ENCODE measurements at regions not wholly inside any gene's neighbourhood (a gene's known extent, or its start where the extent isn't known, plus 50 kb on each side); places are given as distances from the start of the nearest gene placed in this dataset.
A peak's percentile ranks its signal among the peaks of the same experiment; 100 is the strongest.
"Not testable (repeated sequence)": the region's sequence is repeated elsewhere in the genome, so short reads cannot be mapped to it uniquely, and the experiment has no call there.

GRCh38 chr13:91242652-91243051 is 104.8 kb upstream of the MIR17HG start:
- no peaks in the 10 kb centered on the region for H3K27me3 ChIP-seq (replicated peaks in 2 of 5; ENCODE audit: control insufficient read depth in 4 of 5, insufficient read depth in 5 of 5, low read length in 4 of 5)

DNA sequence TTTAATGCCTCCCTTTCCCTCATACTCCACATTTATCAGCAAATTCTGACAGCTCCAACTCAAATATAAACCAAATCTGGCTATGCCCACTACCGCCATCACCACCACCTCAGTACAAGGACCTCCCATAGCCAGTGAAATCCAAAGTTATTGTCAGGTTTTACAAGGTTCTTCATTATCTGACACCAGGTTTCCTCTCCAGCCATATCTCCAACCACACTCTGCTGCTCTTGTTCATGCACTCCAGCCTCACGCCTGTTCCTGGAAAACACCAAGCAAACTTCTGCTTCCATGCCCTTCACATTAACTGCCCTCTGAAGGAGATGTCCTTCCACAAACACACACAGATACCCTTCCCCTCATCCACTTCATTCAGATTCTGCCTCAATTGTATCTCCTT is 102.2 kb upstream of the MIR17HG start:
- POLR2A ChIA-PET: no interaction called here
- peaks cover 16 to 72% (median 36%) of the 10 kb centered on the region in 4 experiments for H3K4me1 ChIP-seq (ENCODE audit: control extremely low read depth in 1 of 4, control insufficient read depth in 4 of 4, insufficient read depth in 4 of 4, low read length in 3 of 4)
- no peaks in the 10 kb centered on the region for H3K36me3 ChIP-seq (ENCODE audit: control insufficient read depth in 4 of 4, insufficient read depth in 4 of 4, low read length in 3 of 4)
- H3K4me3 ChIP-seq (ENCODE audit: control insufficient read depth in 1 of 7, extremely low read depth in 1 of 7, insufficient read depth in 4 of 7, low read depth in 2 of 7, low read length in 6 of 7): peak overlapping the region in 1 of 7 experiments; percentile 30
- 13% methylated on average over 2 of the region's 2 CpGs for WGBS (ENCODE audit: insufficient coverage)
- H3K9me3 ChIP-seq (ENCODE audit: control extremely low read depth in 1 of 5, control insufficient read depth in 4 of 5, insufficient read depth in 2 of 5, low read depth in 1 of 5, low read length in 4 of 5): peaks cover 0 to 1% (median 0%) of the 10 kb centered on the region in 5 experiments
- peak overlapping the region in 1 of 2 experiments; percentile 4 for H3K27ac ChIP-seq (ENCODE audit: insufficient read depth in 1 of 2, low read depth in 1 of 2, low read length in 2 of 2, poor library complexity in 1 of 2, severe bottlenecking in 2 of 2)
- H3K27me3 ChIP-seq (replicated peaks in 2 of 5; ENCODE audit: control insufficient read depth in 4 of 5, insufficient read depth in 5 of 5, low read length in 4 of 5): no peaks in the 10 kb centered on the region
- CTCF ChIA-PET: interaction anchor here (0.6 to 6.6 kb wide), 19 partner anchors 10 to 176 kb away, joined by 3 to 56 read pairs (median 5); no protein-coding TSS in a partner anchor
- peak; percentile 87 to 97 (median 95) for DNase-seq

More at GRCh38 chr13:91242652-91243051, 104.8 kb upstream of the MIR17HG start:
- POLR2A ChIA-PET: interaction anchor here (0.5 kb wide), 1 partner anchor 27 kb away, joined by 4 read pairs; no protein-coding TSS in a partner anchor
- Histone ChIP-seq H3K4me1 (ENCODE audit: control extremely low read depth in 1 of 4, control insufficient read depth in 4 of 4, insufficient read depth in 4 of 4, low read length in 3 of 4) (peaks cover 11 to 53% (median 26%) of the 10 kb centered on the region in 4 experiments), H3K27ac (ENCODE audit: insufficient read depth in 1 of 2, low read depth in 1 of 2, low read length in 2 of 2, poor library complexity in 1 of 2, severe bottlenecking in 2 of 2) (no peak overlapping the region), H3K36me3 (ENCODE audit: control insufficient read depth in 4 of 4, insufficient read depth in 4 of 4, low read length in 3 of 4) (no peaks in the 10 kb centered on the region), H3K9me3 (ENCODE audit: control extremely low read depth in 1 of 5, control insufficient read depth in 4 of 5, insufficient read depth in 2 of 5, low read depth in 1 of 5, low read length in 4 of 5) (peaks cover 0 to 7% (median 0%) of the 10 kb centered on the region in 5 experiments), H3K4me3 (ENCODE audit: control insufficient read depth in 1 of 7, extremely low read depth in 1 of 7, insufficient read depth in 4 of 7, low read depth in 2 of 7, low read length in 6 of 7) (no peak overlapping the region)
- no peak for DNase-seq
- CTCF ChIA-PET: interaction anchor here (1.3 kb wide), 1 partner anchor 33 kb away, joined by 3 read pairs; no protein-coding TSS in a partner anchor

DNA sequence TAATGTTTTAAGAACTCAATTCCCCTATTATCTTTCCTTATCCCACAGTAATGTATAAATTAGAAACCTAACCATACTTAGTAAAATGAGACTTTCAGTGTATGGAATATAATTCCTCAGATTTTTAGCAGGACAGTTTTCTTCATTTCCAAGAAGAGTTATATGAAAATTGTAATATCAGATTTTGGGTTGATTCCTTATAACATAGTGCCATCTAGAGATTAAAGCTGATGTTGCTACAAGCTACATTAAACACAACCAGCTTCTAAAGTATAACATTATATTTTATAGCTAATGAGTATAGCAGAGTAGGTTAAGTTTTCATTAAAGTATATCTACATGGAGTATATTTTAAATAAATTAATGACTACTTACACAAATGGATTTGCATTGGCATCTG is 99.7 kb upstream of the MIR17HG start:
- Histone ChIP-seq H3K4me3 (ENCODE audit: control insufficient read depth in 1 of 7, extremely low read depth in 1 of 7, insufficient read depth in 4 of 7, low read depth in 2 of 7, low read length in 6 of 7) (no peak overlapping the region), H3K27me3 (replicated peaks in 2 of 5; ENCODE audit: control insufficient read depth in 4 of 5, insufficient read depth in 5 of 5, low read length in 4 of 5) (no peaks in the 10 kb centered on the region), H3K9me3 (ENCODE audit: control extremely low read depth in 1 of 5, control insufficient read depth in 4 of 5, insufficient read depth in 2 of 5, low read depth in 1 of 5, low read length in 4 of 5) (peaks cover 0 to 4% (median 0%) of the 10 kb centered on the region in 5 experiments), H3K36me3 (ENCODE audit: control insufficient read depth in 4 of 4, insufficient read depth in 4 of 4, low read length in 3 of 4) (no peaks in the 10 kb centered on the region), H3K4me1 (ENCODE audit: control extremely low read depth in 1 of 4, control insufficient read depth in 4 of 4, insufficient read depth in 4 of 4, low read length in 3 of 4) (peaks cover 16 to 68% (median 31%) of the 10 kb centered on the region in 4 experiments), H3K27ac (ENCODE audit: insufficient read depth in 1 of 2, low read depth in 1 of 2, low read length in 2 of 2, poor library complexity in 1 of 2, severe bottlenecking in 2 of 2) (no peak overlapping the region)
- CTCF ChIA-PET: interaction anchor here (0.6 to 6.6 kb wide), 18 partner anchors 10 to 380 kb away, joined by 3 to 56 read pairs (median 4); no protein-coding TSS in a partner anchor
- POLR2A ChIA-PET: interaction anchor here (1.0 kb wide), 1 partner anchor 18 kb away, joined by 5 read pairs; no protein-coding TSS in a partner anchor
- DNase-seq: peak; percentile 41 to 69 (median 58)

DNA sequence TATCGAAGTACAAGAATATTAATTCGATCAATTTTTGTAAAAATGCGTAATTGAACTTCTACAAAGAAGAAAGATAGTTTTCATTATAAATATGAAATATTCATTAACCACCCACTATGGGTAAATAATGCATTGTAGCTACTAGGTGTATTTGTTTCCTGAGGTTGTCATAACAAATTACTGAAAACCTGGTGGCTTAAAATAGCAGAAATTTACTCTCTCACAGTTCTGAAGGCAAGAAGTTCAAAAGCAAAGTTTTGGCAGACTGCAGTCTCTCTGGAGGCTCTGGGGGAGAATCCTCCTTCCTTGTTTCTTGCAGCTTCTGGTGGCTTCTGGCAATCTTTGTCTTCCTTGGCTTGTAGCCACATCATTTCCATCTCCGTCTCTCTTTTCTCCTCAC is 99.2 kb upstream of the MIR17HG start:
- no peak overlapping the region for H3K4me3 ChIP-seq (ENCODE audit: control insufficient read depth in 1 of 7, extremely low read depth in 1 of 7, insufficient read depth in 4 of 7, low read depth in 2 of 7, low read length in 6 of 7)
- H3K9me3 ChIP-seq (ENCODE audit: control extremely low read depth in 1 of 5, control insufficient read depth in 4 of 5, insufficient read depth in 2 of 5, low read depth in 1 of 5, low read length in 4 of 5): peaks cover 0 to 4% (median 0%) of the 10 kb centered on the region in 5 experiments
- H3K27ac ChIP-seq (ENCODE audit: insufficient read depth in 1 of 2, low read depth in 1 of 2, low read length in 2 of 2, poor library complexity in 1 of 2, severe bottlenecking in 2 of 2): no peak overlapping the region
- ChIA-PET POLR2A (interaction anchor here (1.0 kb wide), 1 partner anchor 19 kb away, joined by 5 read pairs; no protein-coding TSS in a partner anchor), CTCF (interaction anchor here (0.6 to 6.6 kb wide), 15 partner anchors 9 to 381 kb away, joined by 3 to 56 read pairs (median 4); no protein-coding TSS in a partner anchor)
- no peak for DNase-seq
- H3K27me3 ChIP-seq (replicated peaks in 2 of 5; ENCODE audit: control insufficient read depth in 4 of 5, insufficient read depth in 5 of 5, low read length in 4 of 5): no peaks in the 10 kb centered on the region
- 11% methylated on average over 1 of the region's 4 CpGs for WGBS (ENCODE audit: insufficient coverage)
- H3K4me1 ChIP-seq (ENCODE audit: control extremely low read depth in 1 of 4, control insufficient read depth in 4 of 4, insufficient read depth in 4 of 4, low read length in 3 of 4): peaks cover 16 to 64% (median 30%) of the 10 kb centered on the region in 4 experiments
- H3K36me3 ChIP-seq (ENCODE audit: control insufficient read depth in 4 of 4, insufficient read depth in 4 of 4, low read length in 3 of 4): no peaks in the 10 kb centered on the region

DNA sequence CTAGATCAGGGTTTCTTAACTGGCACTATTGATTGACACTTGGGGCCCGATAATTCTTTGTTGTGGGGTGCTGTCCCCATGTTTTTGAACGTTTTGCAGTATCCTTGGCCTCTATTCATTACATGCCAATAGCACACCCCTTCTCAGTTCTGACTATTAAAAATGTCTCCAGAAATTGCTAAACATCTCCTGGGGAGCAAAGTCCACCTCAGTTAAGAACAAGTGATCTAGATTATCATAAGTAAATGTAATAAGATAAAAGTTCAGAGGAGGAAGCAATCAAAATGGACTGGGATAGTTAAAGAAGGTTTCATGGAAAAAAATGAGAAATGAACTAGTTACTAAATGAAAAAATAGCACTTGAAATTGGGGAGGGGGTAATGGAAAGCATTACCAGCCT is 98.1 kb upstream of the MIR17HG start:
- H3K36me3 ChIP-seq (ENCODE audit: control insufficient read depth in 4 of 4, insufficient read depth in 4 of 4, low read length in 3 of 4): no peaks in the 10 kb centered on the region
- peaks cover 0 to 4% (median 0%) of the 10 kb centered on the region in 5 experiments for H3K9me3 ChIP-seq (ENCODE audit: control extremely low read depth in 1 of 5, control insufficient read depth in 4 of 5, insufficient read depth in 2 of 5, low read depth in 1 of 5, low read length in 4 of 5)
- no peak for DNase-seq
- POLR2A ChIA-PET: no interaction called here
- no peak overlapping the region for H3K27ac ChIP-seq (ENCODE audit: insufficient read depth in 1 of 2, low read depth in 1 of 2, low read length in 2 of 2, poor library complexity in 1 of 2, severe bottlenecking in 2 of 2)
- H3K27me3 ChIP-seq (replicated peaks in 2 of 5; ENCODE audit: control insufficient read depth in 4 of 5, insufficient read depth in 5 of 5, low read length in 4 of 5): no peaks in the 10 kb centered on the region
- peaks cover 16 to 53% (median 28%) of the 10 kb centered on the region in 4 experiments for H3K4me1 ChIP-seq (ENCODE audit: control extremely low read depth in 1 of 4, control insufficient read depth in 4 of 4, insufficient read depth in 4 of 4, low read length in 3 of 4)
- no peak overlapping the region for H3K4me3 ChIP-seq (ENCODE audit: control insufficient read depth in 1 of 7, extremely low read depth in 1 of 7, insufficient read depth in 4 of 7, low read depth in 2 of 7, low read length in 6 of 7)
- 100% methylated on average over 2 of the region's 2 CpGs for WGBS (ENCODE audit: insufficient coverage)
- CTCF ChIA-PET: interaction anchor here (5.3 to 6.6 kb wide), 2 partner anchors 64 to 113 kb away, joined by 47 to 56 read pairs; no protein-coding TSS in a partner anchor

- POLR2A ChIA-PET: no interaction called here
- Histone ChIP-seq H3K4me3 (ENCODE audit: control insufficient read depth in 1 of 7, extremely low read depth in 1 of 7, insufficient read depth in 4 of 7, low read depth in 2 of 7, low read length in 6 of 7) (no peak overlapping the region), H3K4me1 (ENCODE audit: control extremely low read depth in 1 of 4, control insufficient read depth in 4 of 4, insufficient read depth in 4 of 4, low read length in 3 of 4) (peaks cover 11 to 48% (median 24%) of the 10 kb centered on the region in 4 experiments), H3K27ac (ENCODE audit: insufficient read depth in 1 of 2, low read depth in 1 of 2, low read length in 2 of 2, poor library complexity in 1 of 2, severe bottlenecking in 2 of 2) (no peak overlapping the region), H3K36me3 (ENCODE audit: control insufficient read depth in 4 of 4, insufficient read depth in 4 of 4, low read length in 3 of 4) (no peaks in the 10 kb centered on the region), H3K9me3 (ENCODE audit: control extremely low read depth in 1 of 5, control insufficient read depth in 4 of 5, insufficient read depth in 2 of 5, low read depth in 1 of 5, low read length in 4 of 5) (peaks cover 0 to 4% (median 0%) of the 10 kb centered on the region in 5 experiments), H3K27me3 (replicated peaks in 2 of 5; ENCODE audit: control insufficient read depth in 4 of 5, insufficient read depth in 5 of 5, low read length in 4 of 5) (no peaks in the 10 kb centered on the region)
- peak in 2 of 3 donors; percentile 54 to 68 for DNase-seq
- CTCF ChIA-PET: interaction anchor here (6.6 kb wide), 1 partner anchor 65 kb away, joined by 56 read pairs; no protein-coding TSS in a partner anchor
- no CpG with 5 or more reads among the region's 2 CpGs for WGBS (ENCODE audit: insufficient coverage)
These were observed 97.6 kb upstream of the MIR17HG start for GRCh38 chr13:91249861-91250260.

DNA sequence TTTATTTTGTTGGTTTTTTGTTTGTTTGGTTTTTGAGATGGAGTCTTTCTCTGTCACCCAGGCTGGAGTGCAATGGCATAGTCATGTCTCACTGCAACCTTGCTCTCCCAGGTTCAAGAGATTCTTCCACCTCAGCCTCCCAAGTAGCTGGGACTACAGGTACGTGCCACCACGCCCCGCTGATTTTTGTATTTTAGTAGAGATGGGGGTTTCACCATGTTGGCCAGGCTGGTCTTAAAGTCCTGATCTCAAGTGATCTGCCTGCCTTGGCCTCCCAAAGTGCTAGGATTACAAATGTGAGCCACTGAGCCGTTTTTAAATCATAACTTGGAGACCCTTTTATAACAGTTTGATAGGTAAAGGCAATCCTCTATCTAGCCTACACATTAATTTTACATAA is 95.9 kb upstream of the MIR17HG start:
- H3K36me3 ChIP-seq (ENCODE audit: control insufficient read depth in 4 of 4, insufficient read depth in 4 of 4, low read length in 3 of 4); H3K4me3 ChIP-seq (ENCODE audit: control insufficient read depth in 1 of 7, extremely low read depth in 1 of 7, insufficient read depth in 4 of 7, low read depth in 2 of 7, low read length in 6 of 7); H3K9me3 ChIP-seq (ENCODE audit: control extremely low read depth in 1 of 5, control insufficient read depth in 4 of 5, insufficient read depth in 2 of 5, low read depth in 1 of 5, low read length in 4 of 5); CTCF ChIA-PET; DNase-seq; H3K27me3 ChIP-seq (replicated peaks in 2 of 5; ENCODE audit: control insufficient read depth in 4 of 5, insufficient read depth in 5 of 5, low read length in 4 of 5); H3K27ac ChIP-seq (ENCODE audit: insufficient read depth in 1 of 2, low read depth in 1 of 2, low read length in 2 of 2, poor library complexity in 1 of 2, severe bottlenecking in 2 of 2); POLR2A ChIA-PET: not testable (repeated sequence)
- WGBS (ENCODE audit: insufficient coverage): no CpG with 5 or more reads among the region's 4 CpGs
- peaks cover 8 to 30% (median 12%) of the 10 kb centered on the region in 4 experiments for H3K4me1 ChIP-seq (ENCODE audit: control extremely low read depth in 1 of 4, control insufficient read depth in 4 of 4, insufficient read depth in 4 of 4, low read length in 3 of 4)
